Ishikawa (cell line): ENCODE measurements at regions not wholly inside any gene's neighbourhood (a gene's known extent, or its start where the extent isn't known, plus 50 kb on each side); places are given as distances from the start of the nearest gene placed in this dataset.

Experiments used
- CEBPB ChIP-seq: IDR thresholded peaks from 2 replicates; pipeline ENCODE4 v1.6.1; 2012
- CREB1 ChIP-seq: IDR thresholded peaks from 2 replicates; pipeline ENCODE4 v1.6.1; 2012; ENCODE audit warnings: low read depth
- EGR1 ChIP-seq: IDR thresholded peaks from 2 replicates; pipeline ENCODE4 v1.6.1; 2012
- EP300 ChIP-seq: IDR thresholded peaks from 2 replicates; pipeline ENCODE4 v1.6.1; 2012; ENCODE audit warnings: borderline replicate concordance
- FOXM1 ChIP-seq: IDR thresholded peaks from 2 replicates; pipeline ENCODE4 v1.6.1; 2012; ENCODE audit warnings: low read depth, borderline replicate concordance
- MAX ChIP-seq: IDR thresholded peaks from 2 replicates; pipeline ENCODE4 v1.6.1; 2012
- NFIC ChIP-seq: IDR thresholded peaks from 2 replicates; pipeline ENCODE4 v1.6.1; 2012
- RAD21 ChIP-seq: IDR thresholded peaks from 2 replicates; pipeline ENCODE4 v1.6.1; 2012; ENCODE audit warnings: low read depth
- REST ChIP-seq: IDR thresholded peaks from 2 replicates; pipeline ENCODE4 v1.6.1; 2012; ENCODE audit warnings: low read depth, mild to moderate bottlenecking
- TAF1 ChIP-seq: IDR thresholded peaks from 2 replicates; pipeline ENCODE4 v1.6.1; 2012; ENCODE audit warnings: low read depth, mild to moderate bottlenecking
- TCF12 ChIP-seq: IDR thresholded peaks from 2 replicates; pipeline ENCODE4 v1.6.1; 2012; ENCODE audit warnings: low read depth
- TEAD4 ChIP-seq: IDR thresholded peaks from 2 replicates; pipeline ENCODE4 v1.6.1; 2012
- USF1 ChIP-seq: IDR thresholded peaks from 2 replicates; pipeline ENCODE4 v1.6.1; 2012
- YY1 ChIP-seq: IDR thresholded peaks from 2 replicates; pipeline ENCODE4 v1.6.1; 2012; ENCODE audit warnings: low read depth
- ZBTB7A ChIP-seq: IDR thresholded peaks from 2 replicates; pipeline ENCODE4 v1.6.1; 2012; ENCODE audit warnings: low read depth

GRCh38 chr22:27226666-27227065 lies 569.3 kb downstream of the MIAT start:
- TF ChIP-seq NFIC (no peak), MAX (no peak), ZBTB7A (no peak), EGR1 (no peak), TCF12 (no peak), FOXM1 (no peak), YY1 (no peak), EP300 (no peak), TEAD4 (no peak), CEBPB (no peak), TAF1 (no peak), USF1 (no peak), RAD21 (no peak), REST (no peak), CREB1 (no peak)

GRCh38 chr22:27228771-27229170 lies 571.4 kb downstream of the MIAT start:
- TF ChIP-seq TCF12 (no peak), REST (no peak)

- TF ChIP-seq TCF12, result no peak
- TF ChIP-seq CREB1, result no peak
- TF ChIP-seq TAF1, result no peak
- no peak for TF ChIP-seq EP300
- TF ChIP-seq RAD21, result no peak
These were observed 571.4 kb downstream of the MN1 start for GRCh38 chr22:27230189-27230588.

GRCh38 chr22:27231266-27231665 lies 570.3 kb downstream of the MN1 start:
- TF ChIP-seq USF1 (no peak), YY1 (no peak)

GRCh38 chr22:27232077-27232476 lies 569.5 kb downstream of the MN1 start:
- TF ChIP-seq REST, result no peak
- TF ChIP-seq YY1, result no peak
- TF ChIP-seq CREB1, result no peak
- TF ChIP-seq MAX, result no peak
- TF ChIP-seq EP300, result no peak
- no peak for TF ChIP-seq FOXM1
- TF ChIP-seq EGR1, result no peak
- TF ChIP-seq CEBPB, result no peak

- TF ChIP-seq TCF12 (no peak), ZBTB7A (no peak), CREB1 (no peak), TAF1 (no peak), YY1 (no peak), NFIC (no peak), CEBPB (no peak), USF1 (no peak), FOXM1 (no peak), TEAD4 (no peak), EGR1 (no peak), EP300 (no peak), RAD21 (no peak), MAX (no peak), REST (no peak)
These were observed 564.3 kb downstream of the MN1 start for GRCh38 chr22:27237080-27237741.
